HCT116 (cell line): ENCODE measurements at regions not wholly inside any gene's neighbourhood (a gene's known extent, or its start where the extent isn't known, plus 50 kb on each side); places are given as distances from the start of the nearest gene placed in this dataset.

ENCODE experiments used
- ATAC-seq: fragments of 200-7000 bp; cut with Tn5 transposase; 2 replicates; pipeline ENCODE4 v1.9.1; 2020; ENCODE audit warnings: mild to moderate bottlenecking, moderate library complexity
- BruUV-seq: library from RNA; stranded (reverse); fragments of 400-500 nt; replicated peaks from 2 replicates; lab custom pipeline; 2021; lab: Mats Ljungman, UMichigan
- CTCF ChIA-PET: fragments of 300-600 bp; sonication (Branson Sonifier 250); formaldehyde crosslinking; loops from one replicate; lab custom pipeline; 2021; ENCODE audit warnings: antibody characterized with exemption; lab: Charles Lee
- POLR2A ChIA-PET: fragments of 300-600, 350-600 bp; sonication (Branson Sonifier 250); formaldehyde crosslinking; loops from one replicate; lab custom pipeline; 2021; ENCODE audit warnings: antibody characterized with exemption; lab: Charles Lee
- RAD21 ChIA-PET, 2 experiments: fragments of 300-600 bp; sonication (Branson Sonifier 250); formaldehyde crosslinking; loops; one replicate each; lab custom pipeline; 2023; ENCODE audit warnings: low total read pairs in 2 of 2; ENCODE audit not compliant: uncharacterized antibody in 2 of 2, unreplicated experiment in 2 of 2, low non-redundant PET in 1 of 2; lab: Charles Lee
- DNase-seq: peaks from one replicate; pipeline ENCODE4 v3.0.0-alpha.2; 2010; ENCODE audit warnings: low read depth, low spot score
- H2AFZ ChIP-seq: fragments of 200-600 bp; shearing (Covaris generic), sonication (generic); 2 replicates; pipeline ENCODE4 v1.6.1; 2017; ENCODE audit warnings: low read depth, mixed run types, mixed read lengths, antibody characterized with exemption, low read length; ENCODE audit not compliant: poor library complexity, severe bottlenecking
- H3K27ac ChIP-seq: 2 replicates; pipeline ENCODE4 v1.5.1; 2012; ENCODE audit warnings: low read depth, low read length
- H3K27me3 ChIP-seq: fragments of 200-600 bp; sonication (generic); 2 replicates; pipeline ENCODE4 v1.6.1; 2016; ENCODE audit warnings: mixed run types, low read length, mixed read lengths; ENCODE audit not compliant: insufficient read depth
- H3K36me3 ChIP-seq, 2 experiments: fragments of 200-500 bp in 1 of 2; fragments of 200-600 bp in 1 of 2; sonication (Bioruptor generic) in 1 of 2; sonication (generic) in 1 of 2; 2 replicates each; pipeline versions ENCODE4 v1.5.1 to v1.6.1; 2014 to 2016; ENCODE audit warnings: low read length in 2 of 2, inconsistent platforms in 1 of 2, mixed read lengths in 1 of 2, mixed run types in 1 of 2; ENCODE audit not compliant: insufficient read depth in 2 of 2, control insufficient read depth in 1 of 2
- H3K4me1 ChIP-seq, 2 experiments: fragments of 200-600 bp in 1 of 2; sonication (generic) in 1 of 2; 2 replicates each; pipeline versions ENCODE4 v1.5.1 to v1.6.1; 2012 to 2017; ENCODE audit warnings: low read length in 2 of 2, inconsistent platforms in 1 of 2, mild to moderate bottlenecking in 1 of 2, mixed read lengths in 1 of 2, mixed run types in 1 of 2, moderate library complexity in 1 of 2; ENCODE audit not compliant: insufficient read depth in 2 of 2, control insufficient read depth in 1 of 2
- H3K4me2 ChIP-seq: fragments of 200-600 bp; sonication (generic); 2 replicates; pipeline ENCODE4 v1.6.1; 2017; ENCODE audit warnings: mixed run types, low read length, mixed read lengths
- H3K4me3 ChIP-seq, 2 experiments: fragments of 200-600 bp in 1 of 2; sonication (generic) in 1 of 2; replicated peaks in 1 of 2; 2 replicates each; pipeline ENCODE4 v1.5.1; 2011 to 2016; ENCODE audit warnings: low read length in 2 of 2, control low read depth in 1 of 2, low read depth in 1 of 2, mild to moderate bottlenecking in 1 of 2, mixed read lengths in 1 of 2, mixed run types in 1 of 2
- H3K79me2 ChIP-seq: fragments of 200-600 bp; sonication (generic); 2 replicates; pipeline ENCODE4 v1.6.1; 2017; ENCODE audit warnings: mild to moderate bottlenecking, mixed run types, low read length, moderate library complexity, mixed read lengths; ENCODE audit not compliant: insufficient read depth
- H3K9ac ChIP-seq: fragments of 200-600 bp; sonication (generic); 2 replicates; pipeline ENCODE4 v1.6.1; 2016; ENCODE audit warnings: low read length, mixed read lengths
- H3K9me2 ChIP-seq: fragments of 200-600 bp; sonication (generic), shearing (Covaris generic); 2 replicates; pipeline ENCODE4 v1.6.1; 2017; ENCODE audit warnings: mixed run types, mild to moderate bottlenecking, moderate library complexity; ENCODE audit not compliant: insufficient read depth
- H3K9me3 ChIP-seq, 2 experiments: fragments of 200-500 bp in 1 of 2; fragments of 200-600 bp in 1 of 2; sonication (Bioruptor generic) in 1 of 2; sonication (generic) in 1 of 2; 2 replicates each; pipeline ENCODE4 v1.6.1; 2014 to 2017; ENCODE audit warnings: low read length in 2 of 2, mixed read lengths in 2 of 2, inconsistent platforms in 1 of 2, low read depth in 1 of 2, mild to moderate bottlenecking in 1 of 2, mixed run types in 1 of 2, moderate library complexity in 1 of 2; ENCODE audit not compliant: control insufficient read depth in 1 of 2, insufficient read depth in 1 of 2
- H4K20me1 ChIP-seq: fragments of 200-600 bp; sonication (generic), shearing (Covaris generic); 2 replicates; pipeline ENCODE4 v1.6.1; 2017; ENCODE audit warnings: mixed run types, mild to moderate bottlenecking, moderate library complexity; ENCODE audit not compliant: insufficient read depth
- CEBPB ChIP-seq: IDR thresholded peaks from 2 replicates; pipeline ENCODE4 v1.6.1; 2012; ENCODE audit warnings: low read depth
- EZH2 ChIP-seq: fragments of 200-600 bp; sonication (generic); IDR thresholded peaks from 2 replicates; pipeline ENCODE4 v1.6.1; 2017; ENCODE audit warnings: antibody characterized with exemption, mixed run types
- EZH2phosphoT487 ChIP-seq: fragments of 200-600 bp; IDR thresholded peaks from 2 replicates; pipeline ENCODE4 v1.6.1; 2018; ENCODE audit warnings: antibody characterized with exemption, borderline replicate concordance
- FOSL1 ChIP-seq: IDR thresholded peaks from 2 replicates; pipeline ENCODE4 v1.6.1; 2012; ENCODE audit warnings: low read depth
- JUND ChIP-seq: IDR thresholded peaks from 2 replicates; pipeline ENCODE4 v1.6.1; 2012
- POLR2AphosphoS5 ChIP-seq: IDR thresholded peaks from 2 replicates; pipeline ENCODE4 v1.6.1; 2011; ENCODE audit warnings: mild to moderate bottlenecking, low read depth, low read length, moderate library complexity
- SIN3A ChIP-seq: IDR thresholded peaks from 2 replicates; pipeline ENCODE4 v1.6.1; 2012; ENCODE audit warnings: low read depth
- SRF ChIP-seq: IDR thresholded peaks from 2 replicates; pipeline ENCODE4 v1.6.1; 2012; ENCODE audit warnings: low read depth
- TCF7L2 ChIP-seq: IDR thresholded peaks from 2 replicates; pipeline ENCODE4 v1.7.0; 2011; ENCODE audit warnings: borderline replicate concordance, inconsistent platforms; ENCODE audit not compliant: insufficient read depth, insufficient read length; ENCODE audit errors: extremely low read depth
- YY1 ChIP-seq: IDR thresholded peaks from 2 replicates; pipeline ENCODE4 v1.6.1; 2011; ENCODE audit warnings: low read length, low read depth, moderate library complexity, mild to moderate bottlenecking; ENCODE audit not compliant: insufficient replicate concordance; ENCODE audit errors: extremely low read depth
- ZFX ChIP-seq: fragments of 450-650 bp; IDR thresholded peaks from 2 replicates; pipeline ENCODE4 v1.6.1; 2017
- intact Hi-C: fragments of 100-400 bp; cut with micrococcal nuclease; formaldehyde crosslinking; loops from 2 replicates; pipeline ENCODE4 v1.10.0; 2022
- TF ChIP-seq, protein P1 (sequence below): IDR thresholded peaks from 2 replicates; pipeline ENCODE4 v1.6.1; 2012
- TF ChIP-seq, protein P2 (sequence below): IDR thresholded peaks from 2 replicates; pipeline ENCODE4 v1.6.1; 2012
- TF ChIP-seq, protein P3 (sequence below): IDR thresholded peaks from 2 replicates; pipeline ENCODE4 v1.6.1; 2011; ENCODE audit warnings: mild to moderate bottlenecking, low read length, moderate library complexity; ENCODE audit not compliant: insufficient replicate concordance; ENCODE audit errors: extremely low read depth
- TF ChIP-seq, protein P4 (sequence below): IDR thresholded peaks from 2 replicates; pipeline ENCODE4 v1.6.1; 2012; ENCODE audit warnings: low read depth
- TF ChIP-seq, protein P5 (sequence below), 3 experiments: fragments of 200-600 bp in 1 of 3; sonication (generic) in 1 of 3; IDR thresholded peaks in 2 of 3; conservative IDR thresholded peaks in 1 of 3; 2 replicates each; pipeline ENCODE4 v1.5.1; 2012 to 2017; ENCODE audit warnings: low read depth in 2 of 3, low read length in 2 of 3, antibody characterized with exemption in 1 of 3, borderline replicate concordance in 1 of 3, control low read depth in 1 of 3, mild to moderate bottlenecking in 1 of 3, mixed read lengths in 1 of 3, mixed run types in 1 of 3, moderate library complexity in 1 of 3; ENCODE audit not compliant: insufficient read depth in 1 of 3

DNA sequence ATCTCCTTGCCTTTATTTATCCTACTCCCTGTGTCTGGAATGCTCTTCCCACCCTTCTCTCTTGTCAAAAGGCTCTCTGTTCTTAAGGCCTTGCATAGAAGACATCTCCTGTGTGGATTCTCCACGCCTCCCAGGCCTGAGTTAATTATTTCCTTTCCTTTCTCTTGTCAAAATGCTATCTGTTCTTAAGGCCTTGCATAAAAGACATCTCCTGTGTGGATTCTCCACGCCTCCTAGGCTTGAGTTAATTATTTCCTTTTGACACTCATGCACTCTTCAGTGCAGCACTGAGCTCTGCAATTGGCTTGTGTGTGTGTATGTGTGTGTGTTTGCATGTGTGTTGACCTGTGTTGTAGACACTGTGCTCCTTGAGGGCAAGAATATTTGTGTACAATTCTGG lies 52.1 kb upstream of the DCD start:
- no peak overlapping the region for H3K27ac ChIP-seq
- peaks cover 41% of the 10 kb centered on the region for H3K27me3 ChIP-seq
- no peaks in the 10 kb centered on the region for H3K4me1 ChIP-seq
- no TSS peak for BruUV-seq
- TF ChIP-seq, protein P1, sequence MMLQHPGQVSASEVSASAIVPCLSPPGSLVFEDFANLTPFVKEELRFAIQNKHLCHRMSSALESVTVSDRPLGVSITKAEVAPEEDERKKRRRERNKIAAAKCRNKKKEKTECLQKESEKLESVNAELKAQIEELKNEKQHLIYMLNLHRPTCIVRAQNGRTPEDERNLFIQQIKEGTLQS: no peak
- TF ChIP-seq, protein P2, sequence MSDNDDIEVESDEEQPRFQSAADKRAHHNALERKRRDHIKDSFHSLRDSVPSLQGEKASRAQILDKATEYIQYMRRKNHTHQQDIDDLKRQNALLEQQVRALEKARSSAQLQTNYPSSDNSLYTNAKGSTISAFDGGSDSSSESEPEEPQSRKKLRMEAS: no peak
- TF ChIP-seq EZH2phosphoT487: no peak
- no peak for TF ChIP-seq EZH2
- TF ChIP-seq, protein P3, sequence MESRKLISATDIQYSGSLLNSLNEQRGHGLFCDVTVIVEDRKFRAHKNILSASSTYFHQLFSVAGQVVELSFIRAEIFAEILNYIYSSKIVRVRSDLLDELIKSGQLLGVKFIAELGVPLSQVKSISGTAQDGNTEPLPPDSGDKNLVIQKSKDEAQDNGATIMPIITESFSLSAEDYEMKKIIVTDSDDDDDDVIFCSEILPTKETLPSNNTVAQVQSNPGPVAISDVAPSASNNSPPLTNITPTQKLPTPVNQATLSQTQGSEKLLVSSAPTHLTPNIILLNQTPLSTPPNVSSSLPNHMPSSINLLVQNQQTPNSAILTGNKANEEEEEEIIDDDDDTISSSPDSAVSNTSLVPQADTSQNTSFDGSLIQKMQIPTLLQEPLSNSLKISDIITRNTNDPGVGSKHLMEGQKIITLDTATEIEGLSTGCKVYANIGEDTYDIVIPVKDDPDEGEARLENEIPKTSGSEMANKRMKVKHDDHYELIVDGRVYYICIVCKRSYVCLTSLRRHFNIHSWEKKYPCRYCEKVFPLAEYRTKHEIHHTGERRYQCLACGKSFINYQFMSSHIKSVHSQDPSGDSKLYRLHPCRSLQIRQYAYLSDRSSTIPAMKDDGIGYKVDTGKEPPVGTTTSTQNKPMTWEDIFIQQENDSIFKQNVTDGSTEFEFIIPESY: no peak
- TF ChIP-seq FOSL1: no peak
- TF ChIP-seq SIN3A: no peak
- no peak for TF ChIP-seq CEBPB
- no peak for TF ChIP-seq SRF
- no peak for TF ChIP-seq TCF7L2
- no peak for TF ChIP-seq POLR2AphosphoS5
- TF ChIP-seq JUND: no peak
- no peak for TF ChIP-seq YY1
- TF ChIP-seq ZFX: no peak
- TF ChIP-seq, protein P4, sequence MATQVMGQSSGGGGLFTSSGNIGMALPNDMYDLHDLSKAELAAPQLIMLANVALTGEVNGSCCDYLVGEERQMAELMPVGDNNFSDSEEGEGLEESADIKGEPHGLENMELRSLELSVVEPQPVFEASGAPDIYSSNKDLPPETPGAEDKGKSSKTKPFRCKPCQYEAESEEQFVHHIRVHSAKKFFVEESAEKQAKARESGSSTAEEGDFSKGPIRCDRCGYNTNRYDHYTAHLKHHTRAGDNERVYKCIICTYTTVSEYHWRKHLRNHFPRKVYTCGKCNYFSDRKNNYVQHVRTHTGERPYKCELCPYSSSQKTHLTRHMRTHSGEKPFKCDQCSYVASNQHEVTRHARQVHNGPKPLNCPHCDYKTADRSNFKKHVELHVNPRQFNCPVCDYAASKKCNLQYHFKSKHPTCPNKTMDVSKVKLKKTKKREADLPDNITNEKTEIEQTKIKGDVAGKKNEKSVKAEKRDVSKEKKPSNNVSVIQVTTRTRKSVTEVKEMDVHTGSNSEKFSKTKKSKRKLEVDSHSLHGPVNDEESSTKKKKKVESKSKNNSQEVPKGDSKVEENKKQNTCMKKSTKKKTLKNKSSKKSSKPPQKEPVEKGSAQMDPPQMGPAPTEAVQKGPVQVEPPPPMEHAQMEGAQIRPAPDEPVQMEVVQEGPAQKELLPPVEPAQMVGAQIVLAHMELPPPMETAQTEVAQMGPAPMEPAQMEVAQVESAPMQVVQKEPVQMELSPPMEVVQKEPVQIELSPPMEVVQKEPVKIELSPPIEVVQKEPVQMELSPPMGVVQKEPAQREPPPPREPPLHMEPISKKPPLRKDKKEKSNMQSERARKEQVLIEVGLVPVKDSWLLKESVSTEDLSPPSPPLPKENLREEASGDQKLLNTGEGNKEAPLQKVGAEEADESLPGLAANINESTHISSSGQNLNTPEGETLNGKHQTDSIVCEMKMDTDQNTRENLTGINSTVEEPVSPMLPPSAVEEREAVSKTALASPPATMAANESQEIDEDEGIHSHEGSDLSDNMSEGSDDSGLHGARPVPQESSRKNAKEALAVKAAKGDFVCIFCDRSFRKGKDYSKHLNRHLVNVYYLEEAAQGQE: no peak
- TF ChIP-seq, protein P5, sequence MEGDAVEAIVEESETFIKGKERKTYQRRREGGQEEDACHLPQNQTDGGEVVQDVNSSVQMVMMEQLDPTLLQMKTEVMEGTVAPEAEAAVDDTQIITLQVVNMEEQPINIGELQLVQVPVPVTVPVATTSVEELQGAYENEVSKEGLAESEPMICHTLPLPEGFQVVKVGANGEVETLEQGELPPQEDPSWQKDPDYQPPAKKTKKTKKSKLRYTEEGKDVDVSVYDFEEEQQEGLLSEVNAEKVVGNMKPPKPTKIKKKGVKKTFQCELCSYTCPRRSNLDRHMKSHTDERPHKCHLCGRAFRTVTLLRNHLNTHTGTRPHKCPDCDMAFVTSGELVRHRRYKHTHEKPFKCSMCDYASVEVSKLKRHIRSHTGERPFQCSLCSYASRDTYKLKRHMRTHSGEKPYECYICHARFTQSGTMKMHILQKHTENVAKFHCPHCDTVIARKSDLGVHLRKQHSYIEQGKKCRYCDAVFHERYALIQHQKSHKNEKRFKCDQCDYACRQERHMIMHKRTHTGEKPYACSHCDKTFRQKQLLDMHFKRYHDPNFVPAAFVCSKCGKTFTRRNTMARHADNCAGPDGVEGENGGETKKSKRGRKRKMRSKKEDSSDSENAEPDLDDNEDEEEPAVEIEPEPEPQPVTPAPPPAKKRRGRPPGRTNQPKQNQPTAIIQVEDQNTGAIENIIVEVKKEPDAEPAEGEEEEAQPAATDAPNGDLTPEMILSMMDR (IDR thresholded peaks at IDR 0.05 in 2 of 3, conservative IDR thresholded peaks at IDR 0.05 in 1 of 3; ENCODE audit: borderline replicate concordance in 1 of 3, insufficient read depth in 1 of 3, low read depth in 2 of 3, low read length in 2 of 3): no peak
- DNase-seq (no peak), ATAC-seq (no peak)
- H3K79me2 ChIP-seq: no peaks in the 10 kb centered on the region
- H2AFZ ChIP-seq: no peak overlapping the region
- POLR2A ChIA-PET: interaction anchor here (0.7 kb wide), 1 partner anchor 99 kb away, joined by 4 read pairs; no protein-coding TSS in a partner anchor
- RAD21 ChIA-PET: no interaction called here
- H4K20me1 ChIP-seq: no peaks in the 10 kb centered on the region
- no peak overlapping the region for H3K4me2 ChIP-seq
- no peaks in the 10 kb centered on the region for H3K9me2 ChIP-seq
- intact Hi-C loops: loop anchor here (5.0 kb wide), 2 partner anchors 47 to 372 kb away; no protein-coding TSS in a partner anchor
- H3K9ac ChIP-seq: no peak overlapping the region
- no peaks in the 10 kb centered on the region for H3K36me3 ChIP-seq
- no peaks in the 10 kb centered on the region for H3K9me3 ChIP-seq
- CTCF ChIA-PET: interaction anchor here (1.2 to 3.5 kb wide), 2 partner anchors 25 to 120 kb away, joined by 4 to 16 read pairs; no protein-coding TSS in a partner anchor
- no peak overlapping the region for H3K4me3 ChIP-seq
